SK-N-SH (cell line): ENCODE measurements at regions not wholly inside any gene's neighbourhood (a gene's known extent, or its start where the extent isn't known, plus 50 kb on each side); places are given as distances from the start of the nearest gene placed in this dataset.

Source experiments
- EP300 ChIP-seq, 2 experiments: IDR thresholded peaks; 2 replicates each; pipeline versions ENCODE4 v1.4.0 to v1.6.1; 2012; ENCODE audit warnings: borderline replicate concordance in 1 of 2, low read depth in 1 of 2, low read length in 1 of 2
- EZH2phosphoT487 ChIP-seq: fragments of 200-600 bp; sonication (generic); IDR thresholded peaks from 2 replicates; pipeline ENCODE4 v1.6.1; 2017; ENCODE audit warnings: low read depth, mixed run types, mild to moderate bottlenecking, antibody characterized with exemption, moderate library complexity, borderline replicate concordance
- POLR2AphosphoS5 ChIP-seq: IDR thresholded peaks from 2 replicates; pipeline ENCODE4 v1.6.1; 2012; ENCODE audit warnings: low read depth, low read length
- TCF12 ChIP-seq: IDR thresholded peaks from 2 replicates; pipeline ENCODE4 v1.4.0; 2012
- YY1 ChIP-seq: IDR thresholded peaks from 2 replicates; pipeline ENCODE4 v1.4.0; 2012; ENCODE audit warnings: low read depth, mild to moderate bottlenecking
- TF ChIP-seq, protein P1 (sequence below): fragments of 200-600 bp; sonication (generic); IDR thresholded peaks from 2 replicates; pipeline ENCODE4 v1.6.1; 2017; ENCODE audit warnings: antibody characterized with exemption, mild to moderate bottlenecking, moderate library complexity
- TF ChIP-seq, protein P2 (sequence below): IDR thresholded peaks from 2 replicates; pipeline ENCODE4 v1.4.0; 2012; ENCODE audit warnings: low read depth, borderline replicate concordance
- TF ChIP-seq, protein P3 (sequence below): fragments of 150-350 bp; IDR thresholded peaks from 2 replicates; pipeline ENCODE4 v1.6.1; 2017; ENCODE audit warnings: antibody characterized with exemption, low read length, low read depth, borderline replicate concordance
- TF ChIP-seq, protein P4 (sequence below): IDR thresholded peaks from 2 replicates; pipeline ENCODE4; 2012
- TF ChIP-seq, protein P5 (sequence below): IDR thresholded peaks from 2 replicates; pipeline ENCODE4 v1.4.0; 2012; ENCODE audit warnings: low read depth
- TF ChIP-seq, protein P6 (sequence below): IDR thresholded peaks from 2 replicates; pipeline ENCODE4 v1.6.1; 2012; ENCODE audit warnings: mild to moderate bottlenecking, low read depth, low read length, moderate library complexity

DNA sequence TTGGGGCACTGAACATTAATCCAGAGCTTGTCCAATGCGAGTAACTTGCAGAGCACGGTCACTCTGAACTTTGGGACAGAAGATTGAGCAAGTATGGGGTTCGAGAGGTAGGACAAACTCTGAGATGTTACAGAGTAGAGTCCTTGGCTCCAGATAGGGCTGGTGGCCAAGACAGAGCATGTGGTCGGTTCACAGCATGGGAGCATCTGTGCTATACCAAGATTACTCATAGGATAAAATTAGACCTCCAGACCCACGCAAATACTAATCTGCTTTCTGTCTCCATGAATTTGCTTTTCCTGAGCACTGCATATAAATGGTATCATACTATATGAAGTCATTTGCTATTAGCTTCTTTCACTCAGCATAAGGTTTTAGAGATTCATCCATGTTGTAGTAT lies 93.4 kb upstream of the TBX5 start:
- TF ChIP-seq, protein P1, sequence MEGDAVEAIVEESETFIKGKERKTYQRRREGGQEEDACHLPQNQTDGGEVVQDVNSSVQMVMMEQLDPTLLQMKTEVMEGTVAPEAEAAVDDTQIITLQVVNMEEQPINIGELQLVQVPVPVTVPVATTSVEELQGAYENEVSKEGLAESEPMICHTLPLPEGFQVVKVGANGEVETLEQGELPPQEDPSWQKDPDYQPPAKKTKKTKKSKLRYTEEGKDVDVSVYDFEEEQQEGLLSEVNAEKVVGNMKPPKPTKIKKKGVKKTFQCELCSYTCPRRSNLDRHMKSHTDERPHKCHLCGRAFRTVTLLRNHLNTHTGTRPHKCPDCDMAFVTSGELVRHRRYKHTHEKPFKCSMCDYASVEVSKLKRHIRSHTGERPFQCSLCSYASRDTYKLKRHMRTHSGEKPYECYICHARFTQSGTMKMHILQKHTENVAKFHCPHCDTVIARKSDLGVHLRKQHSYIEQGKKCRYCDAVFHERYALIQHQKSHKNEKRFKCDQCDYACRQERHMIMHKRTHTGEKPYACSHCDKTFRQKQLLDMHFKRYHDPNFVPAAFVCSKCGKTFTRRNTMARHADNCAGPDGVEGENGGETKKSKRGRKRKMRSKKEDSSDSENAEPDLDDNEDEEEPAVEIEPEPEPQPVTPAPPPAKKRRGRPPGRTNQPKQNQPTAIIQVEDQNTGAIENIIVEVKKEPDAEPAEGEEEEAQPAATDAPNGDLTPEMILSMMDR, result no peak
- no peak for TF ChIP-seq POLR2AphosphoS5
- TF ChIP-seq, protein P2, sequence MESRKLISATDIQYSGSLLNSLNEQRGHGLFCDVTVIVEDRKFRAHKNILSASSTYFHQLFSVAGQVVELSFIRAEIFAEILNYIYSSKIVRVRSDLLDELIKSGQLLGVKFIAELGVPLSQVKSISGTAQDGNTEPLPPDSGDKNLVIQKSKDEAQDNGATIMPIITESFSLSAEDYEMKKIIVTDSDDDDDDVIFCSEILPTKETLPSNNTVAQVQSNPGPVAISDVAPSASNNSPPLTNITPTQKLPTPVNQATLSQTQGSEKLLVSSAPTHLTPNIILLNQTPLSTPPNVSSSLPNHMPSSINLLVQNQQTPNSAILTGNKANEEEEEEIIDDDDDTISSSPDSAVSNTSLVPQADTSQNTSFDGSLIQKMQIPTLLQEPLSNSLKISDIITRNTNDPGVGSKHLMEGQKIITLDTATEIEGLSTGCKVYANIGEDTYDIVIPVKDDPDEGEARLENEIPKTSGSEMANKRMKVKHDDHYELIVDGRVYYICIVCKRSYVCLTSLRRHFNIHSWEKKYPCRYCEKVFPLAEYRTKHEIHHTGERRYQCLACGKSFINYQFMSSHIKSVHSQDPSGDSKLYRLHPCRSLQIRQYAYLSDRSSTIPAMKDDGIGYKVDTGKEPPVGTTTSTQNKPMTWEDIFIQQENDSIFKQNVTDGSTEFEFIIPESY, result no peak
- no peak for TF ChIP-seq EP300 (IDR thresholded peaks at IDR 0.05; ENCODE audit: borderline replicate concordance in 1 of 2, low read depth in 1 of 2, low read length in 1 of 2)
- no peak for TF ChIP-seq YY1
- TF ChIP-seq, protein P3, sequence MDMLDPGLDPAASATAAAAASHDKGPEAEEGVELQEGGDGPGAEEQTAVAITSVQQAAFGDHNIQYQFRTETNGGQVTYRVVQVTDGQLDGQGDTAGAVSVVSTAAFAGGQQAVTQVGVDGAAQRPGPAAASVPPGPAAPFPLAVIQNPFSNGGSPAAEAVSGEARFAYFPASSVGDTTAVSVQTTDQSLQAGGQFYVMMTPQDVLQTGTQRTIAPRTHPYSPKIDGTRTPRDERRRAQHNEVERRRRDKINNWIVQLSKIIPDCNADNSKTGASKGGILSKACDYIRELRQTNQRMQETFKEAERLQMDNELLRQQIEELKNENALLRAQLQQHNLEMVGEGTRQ, result no peak
- TF ChIP-seq, protein P4, sequence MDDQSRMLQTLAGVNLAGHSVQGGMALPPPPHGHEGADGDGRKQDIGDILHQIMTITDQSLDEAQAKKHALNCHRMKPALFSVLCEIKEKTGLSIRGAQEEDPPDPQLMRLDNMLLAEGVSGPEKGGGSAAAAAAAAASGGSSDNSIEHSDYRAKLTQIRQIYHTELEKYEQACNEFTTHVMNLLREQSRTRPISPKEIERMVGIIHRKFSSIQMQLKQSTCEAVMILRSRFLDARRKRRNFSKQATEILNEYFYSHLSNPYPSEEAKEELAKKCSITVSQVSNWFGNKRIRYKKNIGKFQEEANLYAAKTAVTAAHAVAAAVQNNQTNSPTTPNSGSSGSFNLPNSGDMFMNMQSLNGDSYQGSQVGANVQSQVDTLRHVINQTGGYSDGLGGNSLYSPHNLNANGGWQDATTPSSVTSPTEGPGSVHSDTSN, result no peak
- TF ChIP-seq, protein P5, sequence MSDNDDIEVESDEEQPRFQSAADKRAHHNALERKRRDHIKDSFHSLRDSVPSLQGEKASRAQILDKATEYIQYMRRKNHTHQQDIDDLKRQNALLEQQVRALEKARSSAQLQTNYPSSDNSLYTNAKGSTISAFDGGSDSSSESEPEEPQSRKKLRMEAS, result no peak
- TF ChIP-seq EZH2phosphoT487, result no peak
- no peak for TF ChIP-seq TCF12
- TF ChIP-seq, protein P6, sequence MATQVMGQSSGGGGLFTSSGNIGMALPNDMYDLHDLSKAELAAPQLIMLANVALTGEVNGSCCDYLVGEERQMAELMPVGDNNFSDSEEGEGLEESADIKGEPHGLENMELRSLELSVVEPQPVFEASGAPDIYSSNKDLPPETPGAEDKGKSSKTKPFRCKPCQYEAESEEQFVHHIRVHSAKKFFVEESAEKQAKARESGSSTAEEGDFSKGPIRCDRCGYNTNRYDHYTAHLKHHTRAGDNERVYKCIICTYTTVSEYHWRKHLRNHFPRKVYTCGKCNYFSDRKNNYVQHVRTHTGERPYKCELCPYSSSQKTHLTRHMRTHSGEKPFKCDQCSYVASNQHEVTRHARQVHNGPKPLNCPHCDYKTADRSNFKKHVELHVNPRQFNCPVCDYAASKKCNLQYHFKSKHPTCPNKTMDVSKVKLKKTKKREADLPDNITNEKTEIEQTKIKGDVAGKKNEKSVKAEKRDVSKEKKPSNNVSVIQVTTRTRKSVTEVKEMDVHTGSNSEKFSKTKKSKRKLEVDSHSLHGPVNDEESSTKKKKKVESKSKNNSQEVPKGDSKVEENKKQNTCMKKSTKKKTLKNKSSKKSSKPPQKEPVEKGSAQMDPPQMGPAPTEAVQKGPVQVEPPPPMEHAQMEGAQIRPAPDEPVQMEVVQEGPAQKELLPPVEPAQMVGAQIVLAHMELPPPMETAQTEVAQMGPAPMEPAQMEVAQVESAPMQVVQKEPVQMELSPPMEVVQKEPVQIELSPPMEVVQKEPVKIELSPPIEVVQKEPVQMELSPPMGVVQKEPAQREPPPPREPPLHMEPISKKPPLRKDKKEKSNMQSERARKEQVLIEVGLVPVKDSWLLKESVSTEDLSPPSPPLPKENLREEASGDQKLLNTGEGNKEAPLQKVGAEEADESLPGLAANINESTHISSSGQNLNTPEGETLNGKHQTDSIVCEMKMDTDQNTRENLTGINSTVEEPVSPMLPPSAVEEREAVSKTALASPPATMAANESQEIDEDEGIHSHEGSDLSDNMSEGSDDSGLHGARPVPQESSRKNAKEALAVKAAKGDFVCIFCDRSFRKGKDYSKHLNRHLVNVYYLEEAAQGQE, result no peak
